Activated T-helper 1 cell treated with anti-CD3 and anti-CD28 coated beads, Interleukin-12 subunit alpha, Interleukin-12 subunit beta, Interleukin-2, Interleukin-4 antibody, amounts not matched to agents 30 ng/mL and 10 ng/mL and 1 ng/mL, durations not matched to agents 14 hours and 24 hours and 36 hours (primary cell): ENCODE measurements at regions not wholly inside any gene's neighbourhood (a gene's known extent, or its start where the extent isn't known, plus 50 kb on each side); places are given as distances from the start of the nearest gene placed in this dataset.

ENCODE experiments used
- DNase-seq: peaks from one replicate; pipeline ENCODE4 v3.0.0; 2021; ENCODE audit warnings: low spot score
- H3K27ac Mint-ChIP-seq: one replicate; pipeline ENCODE4 v1.8.0; 2021; ENCODE audit warnings: mild to moderate bottlenecking, mixed read lengths
- H3K27me3 Mint-ChIP-seq: one replicate; pipeline ENCODE4 v1.8.0; 2022; ENCODE audit warnings: mild to moderate bottlenecking, moderate library complexity, mixed read lengths; ENCODE audit not compliant: insufficient read depth
- H3K36me3 Mint-ChIP-seq: one replicate; pipeline ENCODE4 v1.8.0; 2021; ENCODE audit warnings: low read depth, mixed read lengths
- H3K4me1 Mint-ChIP-seq: one replicate; pipeline ENCODE4 v1.8.0; 2021; ENCODE audit warnings: low read depth, mixed read lengths
- H3K4me3 Mint-ChIP-seq: one replicate; pipeline ENCODE4 v1.8.0; 2021; ENCODE audit warnings: mild to moderate bottlenecking, moderate library complexity, mixed read lengths
- H3K9me3 Mint-ChIP-seq: one replicate; pipeline ENCODE4 v1.8.0; 2021; ENCODE audit warnings: mixed read lengths
- intact Hi-C: fragments of 100-400 bp; cut with micrococcal nuclease; formaldehyde crosslinking; loops from one replicate; pipeline ENCODE4 v1.15.1; 2024

DNA sequence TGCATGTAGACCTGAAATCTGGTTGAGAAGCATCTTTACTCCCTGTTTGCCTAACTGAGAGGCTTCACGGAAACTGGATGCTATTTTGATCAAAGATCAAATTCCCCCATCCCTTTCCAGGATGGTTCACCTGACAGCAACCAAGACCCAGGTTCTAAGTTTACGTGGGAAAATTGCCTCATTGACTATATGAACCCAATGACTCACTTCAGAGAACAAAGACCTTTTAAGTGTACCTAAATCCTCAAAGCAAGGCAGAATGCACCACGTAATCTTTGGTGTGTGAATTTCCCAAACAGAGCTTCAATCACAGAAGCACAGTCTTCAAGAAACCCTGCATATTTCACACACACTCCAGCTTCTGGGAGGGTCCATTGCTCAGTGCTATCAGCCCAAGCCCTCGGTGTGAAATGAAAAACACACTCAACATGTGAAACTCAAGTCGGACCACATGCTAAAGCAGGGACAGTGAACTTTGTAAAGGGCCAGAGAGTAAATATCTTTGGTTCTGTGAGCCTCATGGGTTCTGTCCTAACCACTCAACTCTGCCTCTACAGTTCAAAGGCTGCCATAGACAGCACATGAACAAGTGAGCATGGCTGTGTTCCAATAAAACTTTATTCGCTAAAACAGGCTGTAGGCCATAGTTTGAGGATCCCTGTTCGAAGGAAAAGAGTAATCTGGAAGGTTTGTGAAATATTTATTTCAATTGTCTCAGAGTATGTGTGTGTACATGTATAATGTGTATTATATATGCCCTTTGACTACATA lies 275.6 kb upstream of the FOXK1 start:
- Mint-ChIP-seq H3K27ac (no peak overlapping the region), H3K4me1 (no peaks in the 10 kb centered on the region), H3K9me3 (peaks cover 23% of the 10 kb centered on the region), H3K4me3 (no peak overlapping the region), H3K36me3 (no peaks in the 10 kb centered on the region), H3K27me3 (no peaks in the 10 kb centered on the region)
- intact Hi-C loops = no loop called here
- no peak for DNase-seq

DNA sequence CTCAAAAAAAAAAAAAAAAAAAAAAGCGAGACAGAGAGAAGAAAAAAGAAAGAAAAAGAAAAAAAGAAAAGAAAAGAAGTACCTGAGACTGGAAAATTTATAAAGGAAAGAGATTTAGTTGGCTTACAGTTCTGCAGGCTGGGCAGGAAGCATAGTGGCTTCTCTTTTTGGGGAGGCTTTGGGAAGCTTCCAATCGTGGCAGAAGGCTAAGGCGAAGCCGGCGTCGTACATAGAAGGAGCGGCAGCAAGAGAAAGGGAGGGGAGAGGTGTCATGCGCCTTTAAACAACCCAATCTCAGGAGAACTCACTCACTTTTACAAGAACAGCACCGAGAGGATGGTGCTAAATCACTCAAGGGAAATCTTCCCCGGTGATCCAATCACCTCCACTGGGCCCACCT lies 272.1 kb upstream of the FOXK1 start:
- H3K9me3 Mint-ChIP-seq = peaks cover 9% of the 10 kb centered on the region
- no peak for DNase-seq
- H3K27ac Mint-ChIP-seq = no peak overlapping the region
- no peaks in the 10 kb centered on the region for H3K27me3 Mint-ChIP-seq
- H3K4me3 Mint-ChIP-seq = no peak overlapping the region
- H3K36me3 Mint-ChIP-seq = no peaks in the 10 kb centered on the region
- H3K4me1 Mint-ChIP-seq = no peaks in the 10 kb centered on the region
- intact Hi-C loops = no loop called here

DNA sequence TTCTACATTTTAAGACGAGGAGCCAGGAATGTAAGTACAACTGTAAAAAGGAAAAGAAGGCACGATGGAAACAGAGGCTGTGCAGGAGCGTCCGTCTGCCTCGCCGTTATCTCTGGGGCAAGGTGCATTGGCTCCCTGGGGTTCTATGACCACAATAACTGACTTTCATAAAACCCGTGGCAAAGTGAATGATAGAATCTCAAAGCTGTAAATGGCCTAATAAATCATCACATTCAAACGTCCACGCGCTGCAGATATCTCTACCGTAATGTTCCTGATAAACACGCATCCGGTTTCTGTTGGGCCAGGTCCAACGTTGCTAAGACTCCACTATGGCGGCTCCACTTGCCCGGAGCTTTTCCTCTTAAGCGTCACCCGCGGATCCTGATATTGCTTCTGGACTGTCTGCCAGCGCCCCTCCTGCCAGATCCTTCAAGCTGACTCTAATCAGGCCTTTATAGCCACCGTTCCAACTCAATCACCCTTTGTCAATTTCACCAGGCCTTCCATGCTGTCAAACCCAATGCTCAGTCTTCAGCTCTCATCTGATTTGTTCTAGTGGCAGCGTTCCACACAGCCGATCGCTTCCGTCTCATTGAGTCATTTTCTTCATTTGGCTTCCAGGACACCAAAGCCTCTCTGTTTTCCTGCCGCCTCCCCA lies 265.6 kb upstream of the FOXK1 start:
- no peak overlapping the region for H3K27ac Mint-ChIP-seq
- H3K4me1 Mint-ChIP-seq = no peaks in the 10 kb centered on the region
- H3K27me3 Mint-ChIP-seq = no peaks in the 10 kb centered on the region
- peaks cover 26% of the 10 kb centered on the region for H3K9me3 Mint-ChIP-seq
- H3K4me3 Mint-ChIP-seq = no peak overlapping the region
- DNase-seq = no peak
- intact Hi-C loops = no loop called here
- no peaks in the 10 kb centered on the region for H3K36me3 Mint-ChIP-seq

DNA sequence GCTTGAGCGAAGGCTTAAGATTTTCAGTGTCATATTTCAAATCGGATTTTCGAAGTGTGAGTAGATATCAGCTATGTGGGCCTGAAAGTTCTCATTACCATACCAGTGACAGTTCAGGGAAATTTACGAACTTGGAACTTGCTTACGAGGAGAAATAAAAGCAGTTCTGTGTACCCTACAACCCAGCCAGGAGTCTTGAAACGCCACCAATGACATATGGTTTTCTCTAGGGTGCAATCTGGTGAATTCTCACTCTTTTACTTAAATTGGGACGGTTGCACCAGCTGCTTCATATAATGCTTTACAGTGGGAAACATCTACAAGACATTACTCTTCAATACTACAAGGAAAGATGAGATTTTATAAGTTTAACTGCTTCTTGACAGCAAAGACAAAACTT lies 253.6 kb upstream of the FOXK1 start:
- intact Hi-C loops = no loop called here
- Mint-ChIP-seq H3K36me3 (no peaks in the 10 kb centered on the region), H3K9me3 (peaks cover 26% of the 10 kb centered on the region), H3K4me1 (no peaks in the 10 kb centered on the region), H3K27ac (no peak overlapping the region), H3K27me3 (no peaks in the 10 kb centered on the region), H3K4me3 (no peak overlapping the region)
- no peak for DNase-seq

DNA sequence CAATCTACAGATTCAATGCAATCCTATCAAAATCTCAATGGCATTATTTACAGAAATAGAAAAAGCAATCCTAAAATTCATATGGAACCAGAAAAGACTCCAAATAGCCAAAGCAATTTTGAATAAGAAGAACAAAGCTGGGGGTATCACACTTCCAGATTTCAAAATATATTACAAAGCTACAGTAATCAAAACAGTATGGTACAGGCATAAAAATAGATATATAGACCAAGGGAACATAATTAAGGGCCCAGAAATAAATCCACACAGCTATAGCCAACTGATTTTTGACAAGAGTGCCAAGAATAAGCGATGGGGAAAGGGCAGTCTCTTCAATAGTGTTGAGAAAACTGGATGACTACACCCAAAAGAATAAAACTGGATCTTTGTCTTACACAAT lies 251.9 kb upstream of the FOXK1 start:
- Mint-ChIP-seq H3K36me3 (no peaks in the 10 kb centered on the region), H3K27me3 (no peaks in the 10 kb centered on the region), H3K4me3 (no peak overlapping the region), H3K9me3 (peaks cover 26% of the 10 kb centered on the region), H3K27ac (no peak overlapping the region), H3K4me1 (no peaks in the 10 kb centered on the region)
- DNase-seq = no peak
- intact Hi-C loops = no loop called here

DNA sequence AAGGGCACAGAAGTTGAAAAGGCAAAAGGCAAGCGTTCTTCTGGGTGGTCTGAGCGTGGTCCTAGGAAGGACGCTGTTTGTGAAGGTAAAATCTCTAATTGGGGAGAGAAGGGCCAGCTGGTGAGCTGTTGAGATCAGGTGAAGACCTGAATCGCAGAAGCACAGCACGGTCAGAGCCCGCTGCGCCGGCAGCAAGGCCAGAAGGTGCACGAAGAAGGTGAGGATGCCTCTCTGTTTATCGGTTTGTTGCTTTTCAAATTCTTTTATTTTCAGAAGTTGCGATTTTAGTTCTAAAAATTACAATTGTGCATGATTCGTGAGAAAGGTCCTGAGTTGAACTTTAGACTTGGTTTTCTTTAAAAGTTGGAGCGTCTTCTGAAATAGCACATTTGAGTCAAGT lies 247.8 kb upstream of the FOXK1 start:
- no peak for DNase-seq
- no peak overlapping the region for H3K4me3 Mint-ChIP-seq
- H3K4me1 Mint-ChIP-seq = no peaks in the 10 kb centered on the region
- intact Hi-C loops = no loop called here
- no peak overlapping the region for H3K27ac Mint-ChIP-seq
- peaks cover 8% of the 10 kb centered on the region for H3K9me3 Mint-ChIP-seq
- H3K36me3 Mint-ChIP-seq = no peaks in the 10 kb centered on the region
- no peaks in the 10 kb centered on the region for H3K27me3 Mint-ChIP-seq

DNA sequence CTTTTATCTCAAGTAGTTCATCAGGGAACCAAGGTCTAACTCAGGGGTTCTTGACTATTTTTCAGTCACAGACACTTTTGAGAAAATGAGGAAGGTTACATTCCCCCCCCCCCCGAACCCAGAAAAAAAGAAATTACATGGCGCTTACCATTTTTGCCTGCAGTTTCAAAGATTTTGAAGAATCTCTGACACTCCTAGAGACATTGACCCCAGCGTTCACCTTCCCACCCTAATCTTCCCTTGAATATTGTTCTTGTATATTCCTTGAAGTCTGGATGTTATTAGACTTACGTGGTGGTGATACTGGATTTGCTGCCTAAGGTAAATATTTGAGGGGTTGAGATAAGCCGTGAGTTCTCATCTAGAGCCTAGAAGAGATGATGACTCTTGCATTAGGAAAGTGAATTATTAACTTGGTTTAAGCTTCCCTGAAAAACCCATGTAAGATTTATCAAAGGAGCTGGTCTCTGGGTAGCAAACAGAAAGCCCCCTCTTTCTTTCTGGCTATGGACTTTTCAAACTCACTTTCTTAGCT lies 245.7 kb upstream of the FOXK1 start:
- Mint-ChIP-seq H3K4me1 (no peaks in the 10 kb centered on the region), H3K36me3 (no peaks in the 10 kb centered on the region)
- intact Hi-C loops = no loop called here

DNA sequence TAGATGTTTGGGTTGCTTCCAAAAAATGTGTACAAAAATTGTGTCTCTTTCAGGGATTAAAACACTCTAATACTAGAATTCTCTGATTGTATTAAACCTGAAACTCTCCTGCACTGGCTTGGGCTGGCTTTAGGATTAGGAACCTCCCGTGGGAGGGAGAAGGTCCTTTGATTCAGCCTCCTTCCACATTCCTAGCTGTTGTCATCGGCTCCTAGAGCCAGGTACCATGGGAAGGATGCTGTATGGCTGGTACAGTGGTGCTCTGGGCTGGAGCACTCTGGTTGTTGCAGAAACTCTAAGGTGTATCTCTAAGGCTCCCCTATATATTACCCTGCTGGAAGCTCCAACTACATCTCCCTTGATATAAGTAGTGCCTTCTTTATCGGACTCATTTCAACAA lies 245.2 kb upstream of the FOXK1 start:
- no peaks in the 10 kb centered on the region for H3K36me3 Mint-ChIP-seq
- peaks cover 2% of the 10 kb centered on the region for H3K9me3 Mint-ChIP-seq
- intact Hi-C loops = no loop called here

More for the DNA sequence above, 245.7 kb upstream of the FOXK1 start:
- Mint-ChIP-seq H3K27me3 (no peaks in the 10 kb centered on the region), H3K27ac (no peak overlapping the region), H3K4me3 (no peak overlapping the region), H3K9me3 (peaks cover 3% of the 10 kb centered on the region)
- no peak for DNase-seq

DNA sequence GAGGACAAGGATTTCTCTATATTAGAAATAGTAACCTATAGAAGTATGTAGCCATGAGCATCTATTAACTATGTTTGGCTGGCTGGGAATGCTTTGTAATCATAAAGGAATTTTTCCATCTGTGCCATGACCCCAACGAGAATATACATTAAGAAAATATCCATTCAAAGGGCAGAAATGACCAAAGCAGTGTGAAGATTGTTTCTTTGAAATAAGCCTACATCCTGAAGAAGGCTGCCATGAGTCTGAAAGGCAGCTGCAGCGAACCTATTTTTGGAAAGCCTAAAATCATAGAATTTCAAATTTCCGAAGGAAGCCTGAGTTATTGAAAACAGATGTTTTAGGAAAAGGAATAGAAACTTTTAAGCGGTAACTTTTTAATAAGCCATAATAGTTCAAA lies 244.2 kb upstream of the FOXK1 start:
- intact Hi-C loops = no loop called here
- DNase-seq = no peak
- H3K9me3 Mint-ChIP-seq = no peaks in the 10 kb centered on the region
- H3K4me1 Mint-ChIP-seq = no peaks in the 10 kb centered on the region
- H3K27me3 Mint-ChIP-seq = no peaks in the 10 kb centered on the region
- no peak overlapping the region for H3K4me3 Mint-ChIP-seq
- no peaks in the 10 kb centered on the region for H3K36me3 Mint-ChIP-seq
- H3K27ac Mint-ChIP-seq = no peak overlapping the region

More for the DNA sequence above, 245.2 kb upstream of the FOXK1 start:
- Mint-ChIP-seq H3K27ac (no peak overlapping the region), H3K4me1 (no peaks in the 10 kb centered on the region), H3K4me3 (no peak overlapping the region), H3K27me3 (no peaks in the 10 kb centered on the region)
- DNase-seq = no peak

DNA sequence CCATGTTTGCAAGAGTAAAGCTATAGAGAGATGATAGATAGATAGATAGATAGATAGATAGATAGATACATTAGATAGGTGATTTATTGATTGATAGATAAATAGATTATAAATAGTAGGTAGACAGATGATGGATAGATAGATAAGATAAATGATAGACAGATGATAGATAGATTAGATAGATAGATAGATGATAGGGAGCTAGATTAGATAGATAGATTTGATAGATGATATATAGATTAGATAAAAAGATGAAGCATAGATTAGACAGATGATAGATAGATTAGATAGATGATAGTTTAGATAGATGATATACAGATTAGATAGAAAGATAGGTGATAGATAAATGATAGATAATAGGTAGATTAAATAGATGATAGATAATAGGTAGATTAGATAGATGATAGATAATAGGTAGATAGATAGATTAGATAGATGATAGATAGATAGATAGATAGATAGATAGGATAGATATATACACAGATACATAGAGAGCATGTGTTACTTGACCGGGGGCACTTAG lies 243.3 kb upstream of the FOXK1 start:
- DNase-seq = no peak
- no peak overlapping the region for H3K4me3 Mint-ChIP-seq
- peaks cover 2% of the 10 kb centered on the region for H3K9me3 Mint-ChIP-seq
- H3K36me3 Mint-ChIP-seq = no peaks in the 10 kb centered on the region
- no peak overlapping the region for H3K27ac Mint-ChIP-seq
- no peaks in the 10 kb centered on the region for H3K27me3 Mint-ChIP-seq
- intact Hi-C loops = no loop called here
- H3K4me1 Mint-ChIP-seq = no peaks in the 10 kb centered on the region

DNA sequence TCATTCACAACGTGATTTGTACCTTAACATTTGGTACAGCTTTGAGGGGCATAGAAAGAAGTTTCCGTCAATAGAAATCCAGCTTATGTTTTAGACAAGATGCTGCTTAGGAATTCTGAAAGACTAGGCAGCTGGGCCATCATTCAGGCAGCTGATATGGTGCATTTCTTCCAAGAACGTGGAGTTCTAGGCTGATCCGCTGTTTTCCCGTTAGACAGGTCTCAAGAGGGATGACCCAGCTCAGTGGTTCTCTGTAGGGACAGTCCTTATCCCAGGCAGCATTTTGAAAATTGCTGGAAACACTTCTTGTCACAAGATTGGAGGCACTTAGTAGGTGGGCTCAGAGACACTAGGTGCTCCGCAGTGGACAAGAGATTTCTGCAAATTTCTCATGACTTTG lies 242.7 kb upstream of the FOXK1 start:
- no peaks in the 10 kb centered on the region for H3K27me3 Mint-ChIP-seq
- no peak for DNase-seq
- H3K4me3 Mint-ChIP-seq = no peak overlapping the region
- intact Hi-C loops = no loop called here
- H3K9me3 Mint-ChIP-seq = peaks cover 6% of the 10 kb centered on the region
- no peak overlapping the region for H3K27ac Mint-ChIP-seq
- H3K4me1 Mint-ChIP-seq = no peaks in the 10 kb centered on the region
- no peaks in the 10 kb centered on the region for H3K36me3 Mint-ChIP-seq

DNA sequence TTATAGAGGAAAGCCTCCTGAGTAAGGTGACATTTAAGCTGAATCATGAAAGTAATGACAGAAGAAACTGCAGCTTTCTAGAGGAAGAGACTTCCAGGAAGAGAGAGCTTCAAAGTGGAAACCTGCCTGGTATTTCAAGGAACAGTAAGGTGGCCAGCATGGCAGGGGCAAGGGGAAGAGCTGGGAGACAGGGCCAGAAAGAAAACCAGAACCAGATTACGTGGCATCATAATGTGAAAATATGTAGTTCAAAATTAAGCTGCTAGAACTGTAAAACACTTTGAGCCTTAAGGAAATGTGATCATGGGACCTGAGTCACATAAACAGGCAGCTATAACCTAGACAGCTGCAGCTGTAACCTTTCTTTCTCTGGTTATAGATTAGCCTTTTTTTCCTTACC lies 238.0 kb upstream of the FOXK1 start:
- Mint-ChIP-seq H3K36me3 (no peaks in the 10 kb centered on the region), H3K27me3 (no peaks in the 10 kb centered on the region), H3K9me3 (peaks cover 16% of the 10 kb centered on the region), H3K27ac (no peak overlapping the region), H3K4me3 (no peak overlapping the region), H3K4me1 (no peaks in the 10 kb centered on the region)
- DNase-seq = no peak
- intact Hi-C loops = no loop called here

DNA sequence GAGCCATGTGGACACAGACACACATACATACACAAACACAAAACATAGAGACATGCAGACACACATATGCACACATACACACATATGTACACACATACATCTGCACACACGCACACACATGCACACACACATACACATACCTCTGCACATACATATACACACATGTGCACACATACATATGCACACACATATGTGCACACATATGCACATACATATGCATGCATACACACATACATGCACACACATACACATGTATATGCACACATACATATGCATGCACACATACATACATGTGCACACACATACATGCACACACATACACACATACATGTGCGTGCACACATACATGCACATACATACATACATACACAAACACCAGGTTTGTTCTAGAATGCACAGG lies 236.3 kb upstream of the FOXK1 start:
- no peak overlapping the region for H3K4me3 Mint-ChIP-seq
- no peaks in the 10 kb centered on the region for H3K4me1 Mint-ChIP-seq
- no peak overlapping the region for H3K27ac Mint-ChIP-seq
- peaks cover 16% of the 10 kb centered on the region for H3K9me3 Mint-ChIP-seq
- intact Hi-C loops = no loop called here
- H3K36me3 Mint-ChIP-seq = no peaks in the 10 kb centered on the region
- H3K27me3 Mint-ChIP-seq = no peaks in the 10 kb centered on the region
- no peak for DNase-seq
